DMS53 treated with DMSO at 0.1 percent for 48 hours (cell line): ENCODE measurements at regions not wholly inside any gene's neighbourhood (a gene's known extent, or its start where the extent isn't known, plus 50 kb on each side); places are given as distances from the start of the nearest gene placed in this dataset.

Experiments used
- DNase-seq: peaks from one replicate; lab custom pipeline; 2025; ENCODE audit not compliant: unreplicated experiment; lab: John Stamatoyannopoulos, UW

DNA sequence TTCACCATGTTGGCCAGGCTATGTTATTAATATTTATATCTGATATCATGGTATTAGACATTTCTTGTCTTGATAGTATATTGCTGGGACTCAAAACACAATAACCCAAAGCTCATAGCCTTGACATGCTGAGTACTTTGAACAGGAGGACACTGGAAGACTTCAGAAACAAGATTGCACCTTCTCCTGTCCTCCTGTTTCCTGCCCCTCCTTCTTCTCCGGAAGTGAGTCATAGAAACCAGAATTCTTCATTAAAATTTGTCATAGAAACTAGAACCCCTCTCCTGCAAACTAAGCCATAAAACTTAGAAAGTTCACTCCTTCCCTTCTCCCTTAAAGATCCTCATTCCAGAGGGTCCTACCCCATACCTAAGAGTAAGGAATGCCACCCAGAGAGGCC, 400.2 kb downstream of the SLITRK5 start:
- no peak for DNase-seq

DNA sequence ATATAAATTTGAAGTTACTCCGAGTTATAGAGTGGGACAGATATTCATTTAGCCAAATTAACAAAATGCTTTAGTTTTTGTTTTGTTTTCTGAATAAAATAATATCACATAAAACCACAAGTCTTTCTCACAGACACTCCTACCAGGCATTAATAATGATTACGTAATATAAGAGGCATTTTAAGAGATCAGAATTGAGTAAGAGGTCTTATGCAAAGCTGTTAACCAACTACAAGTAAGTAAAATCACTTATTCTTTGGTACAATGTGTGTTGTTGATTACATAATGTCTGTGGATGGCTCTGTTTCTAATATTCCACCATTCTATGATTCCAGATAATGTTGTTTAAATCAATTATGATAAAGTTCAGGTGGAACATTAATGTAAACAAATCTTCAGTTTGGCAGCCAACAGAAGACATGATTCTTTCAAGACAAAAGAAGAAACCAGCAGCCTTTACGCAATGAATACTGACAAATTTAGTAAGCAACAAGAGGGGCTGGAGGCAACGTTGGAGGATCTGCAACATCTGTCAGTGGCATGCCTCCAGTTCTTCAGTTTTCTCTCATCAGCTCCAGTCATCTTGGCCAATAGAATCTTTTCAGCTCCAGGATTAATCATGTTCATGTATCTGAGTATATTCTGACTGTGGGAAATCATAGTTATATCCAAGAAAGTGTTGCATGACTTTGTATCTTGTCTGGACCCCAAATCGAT, 403.8 kb downstream of the SLITRK5 start:
- DNase-seq = no peak

DNA sequence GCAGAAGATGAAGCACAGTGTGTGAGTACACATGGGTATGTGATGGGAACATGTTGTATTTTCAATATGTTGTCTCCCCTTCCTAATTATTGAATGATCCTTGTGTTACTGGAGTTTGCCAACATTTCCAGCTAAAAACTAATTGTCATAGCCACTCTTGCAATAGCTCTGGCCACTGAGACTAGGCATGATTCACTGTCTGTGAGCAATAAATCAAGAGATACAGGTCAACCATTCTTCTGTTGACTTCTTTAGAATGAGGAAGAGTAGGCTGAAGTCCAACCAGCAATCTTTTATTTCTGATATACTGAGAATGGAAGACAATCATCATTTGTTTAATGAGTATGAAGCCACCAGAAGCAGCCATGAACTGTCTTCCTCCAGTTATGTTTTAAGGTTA, 413.9 kb downstream of the SLITRK5 start:
- no peak for DNase-seq

DNA sequence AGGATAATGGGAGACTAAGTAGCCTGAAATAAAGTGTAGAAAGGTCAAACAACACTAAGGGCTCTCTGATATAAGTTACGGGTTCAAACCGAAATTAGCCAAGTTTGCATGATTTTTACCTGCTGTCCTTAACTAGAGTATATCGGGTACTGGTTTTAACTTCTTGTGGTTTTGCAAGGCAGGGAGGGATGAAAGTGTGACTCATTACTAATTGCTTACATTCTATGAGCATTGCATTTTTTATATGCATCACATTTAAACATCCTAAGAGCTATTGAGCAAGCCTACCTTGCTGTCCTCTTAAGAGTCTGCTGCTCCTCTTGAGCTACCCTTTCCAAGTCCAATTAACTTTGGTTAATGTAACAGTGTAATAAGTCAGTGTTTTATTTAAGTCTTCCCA, 415.4 kb downstream of the SLITRK5 start:
- DNase-seq = no peak

DNA sequence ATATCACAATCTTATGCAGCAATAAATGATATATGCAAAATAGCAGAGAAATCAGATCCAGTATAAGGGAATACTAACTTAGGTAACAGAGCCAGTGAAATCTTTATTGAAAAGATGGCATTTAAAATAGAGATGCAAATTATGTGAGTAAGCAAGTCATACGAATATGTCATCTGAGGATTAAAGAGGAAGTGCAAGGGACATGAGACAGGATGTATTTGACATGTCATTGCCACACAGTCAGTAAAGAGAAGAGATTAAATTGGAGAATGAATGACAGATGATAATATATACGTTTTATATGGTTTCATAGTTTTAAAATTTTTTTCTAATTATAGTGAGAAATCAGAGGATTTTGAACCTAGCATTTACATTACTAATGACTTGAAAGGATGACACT, 426.4 kb downstream of the SLITRK5 start:
- no peak for DNase-seq

DNA sequence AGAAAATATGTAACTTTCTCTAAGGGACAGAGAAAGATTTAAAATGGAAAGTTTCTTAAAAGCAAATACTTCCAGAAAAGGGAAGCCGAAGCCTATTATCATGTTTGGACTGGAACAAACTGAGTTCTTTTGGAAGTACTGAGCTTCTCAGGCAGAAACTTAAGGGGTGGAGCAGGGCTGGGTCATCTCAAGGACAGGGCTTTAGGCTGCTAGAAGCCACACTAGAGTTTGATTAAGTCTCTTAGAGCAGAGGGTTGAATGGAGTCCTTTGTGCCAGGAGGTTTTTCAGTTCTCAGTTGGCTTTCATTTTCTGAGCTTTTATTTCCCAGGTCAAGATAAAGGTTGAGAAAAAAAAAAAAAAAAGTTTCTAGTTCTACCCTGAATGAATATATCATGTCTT, 432.7 kb downstream of the SLITRK5 start:
- no peak for DNase-seq

DNA sequence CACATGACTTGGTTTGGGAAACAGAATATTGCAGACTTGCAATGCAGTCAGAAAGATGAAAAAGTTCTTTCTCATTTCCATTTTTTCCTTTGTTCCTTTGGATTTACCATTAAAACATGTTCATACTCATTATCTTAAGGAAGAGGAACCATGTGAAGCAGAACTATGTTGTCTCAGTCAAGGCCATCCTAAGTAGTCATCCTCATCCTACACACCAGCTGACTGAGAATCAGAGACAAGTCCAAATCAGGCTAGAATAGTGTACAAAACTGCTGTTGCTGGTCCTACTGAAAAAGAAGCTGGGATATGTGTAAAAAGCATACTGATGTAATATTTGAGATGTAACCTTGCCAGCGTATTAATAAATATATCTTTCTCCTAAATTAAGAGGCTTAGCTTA, 433.4 kb downstream of the SLITRK5 start:
- DNase-seq = no peak

DNA sequence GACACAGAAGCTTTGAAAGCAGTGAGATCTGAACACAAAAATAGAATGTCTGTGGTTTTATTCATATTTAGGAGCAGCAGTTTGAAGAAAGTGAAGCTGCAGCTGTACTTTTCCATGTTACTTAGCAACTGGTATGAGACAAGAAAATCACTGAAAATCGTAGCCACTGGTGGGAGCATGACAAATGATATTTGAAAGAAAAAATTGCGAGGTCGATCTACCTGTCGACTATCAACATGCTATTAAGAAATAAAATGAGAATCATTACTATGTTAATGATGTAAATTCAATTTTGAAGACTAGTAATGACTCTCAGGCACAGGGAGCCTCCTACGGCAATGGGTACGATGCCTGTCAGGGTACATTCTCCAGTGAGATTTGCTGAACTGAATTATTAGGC, 436.4 kb downstream of the SLITRK5 start:
- DNase-seq = no peak

DNA sequence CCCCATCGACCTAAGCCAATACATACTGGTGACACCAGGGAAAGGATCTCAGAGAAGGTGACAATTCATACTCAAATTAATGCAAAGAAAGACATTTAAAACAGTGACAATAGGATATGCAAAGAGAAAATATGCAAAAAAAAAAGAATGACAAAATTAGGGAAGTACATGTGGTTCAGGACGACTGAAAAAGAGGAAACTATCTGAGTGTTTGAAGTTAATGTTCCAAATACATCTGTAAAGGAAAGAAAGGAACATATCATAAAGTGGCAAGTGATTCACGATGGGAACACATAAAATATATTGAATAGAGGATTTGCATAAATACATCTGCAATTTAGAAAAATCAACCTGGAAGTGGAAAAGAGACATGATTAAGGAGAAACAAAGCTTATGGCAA, 441.4 kb downstream of the SLITRK5 start:
- DNase-seq = no peak

DNA sequence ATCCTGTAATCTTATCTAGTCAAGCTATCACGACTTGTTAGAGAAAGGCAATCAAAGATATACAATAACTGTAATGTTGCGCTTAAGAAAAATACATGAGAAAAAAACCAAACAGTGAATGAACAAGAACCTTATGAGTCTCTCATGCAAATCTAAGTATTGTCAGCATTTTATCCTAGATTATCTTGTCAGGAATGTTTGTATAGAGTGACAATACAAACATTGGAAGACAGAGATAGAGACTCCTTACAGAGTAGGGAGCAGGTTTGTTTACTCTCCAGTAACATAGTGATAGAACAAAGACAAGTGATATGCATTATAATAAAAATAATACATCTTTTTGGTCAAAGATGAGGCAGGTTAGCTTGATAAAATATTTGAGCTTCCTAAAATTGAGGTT, 444.8 kb downstream of the SLITRK5 start:
- no peak for DNase-seq

DNA sequence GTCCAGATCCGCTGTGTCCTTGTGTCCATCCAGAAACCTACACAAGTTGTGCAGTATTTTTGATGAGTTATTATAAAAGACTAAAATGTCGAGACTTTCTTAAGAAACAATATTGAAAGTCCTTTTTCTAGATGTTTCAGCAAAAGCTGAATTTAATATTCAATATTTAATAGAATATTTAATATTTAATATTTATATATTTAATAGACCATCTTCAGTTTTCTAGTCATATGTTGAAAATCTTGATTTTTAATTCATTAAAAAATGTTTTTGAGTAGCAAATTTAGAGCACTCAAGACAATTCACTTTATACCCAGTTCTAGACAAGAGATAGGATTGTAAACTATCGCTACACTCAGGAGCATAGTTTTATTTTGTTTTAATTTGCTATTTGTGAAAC, 447.8 kb downstream of the SLITRK5 start:
- no peak for DNase-seq

DNA sequence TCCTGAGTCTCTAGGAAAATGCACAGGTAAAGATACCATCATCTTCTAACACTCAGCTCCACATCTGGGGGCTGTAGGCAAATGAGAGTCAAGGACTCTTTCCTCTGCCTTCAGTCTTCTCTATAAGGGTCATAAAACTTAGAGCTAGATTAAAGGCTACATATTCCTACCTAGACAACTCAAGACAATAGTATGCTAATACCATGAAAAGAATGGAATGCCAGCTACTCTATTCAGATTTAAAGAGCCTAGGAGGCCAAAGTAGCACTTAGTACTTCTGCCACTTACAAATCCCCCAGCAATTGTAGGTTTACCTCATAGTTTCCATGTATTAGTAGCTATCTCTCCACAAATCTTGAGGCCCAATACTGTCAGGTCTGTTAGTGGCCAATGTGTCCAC, 453.0 kb downstream of the SLITRK5 start:
- no peak for DNase-seq

DNA sequence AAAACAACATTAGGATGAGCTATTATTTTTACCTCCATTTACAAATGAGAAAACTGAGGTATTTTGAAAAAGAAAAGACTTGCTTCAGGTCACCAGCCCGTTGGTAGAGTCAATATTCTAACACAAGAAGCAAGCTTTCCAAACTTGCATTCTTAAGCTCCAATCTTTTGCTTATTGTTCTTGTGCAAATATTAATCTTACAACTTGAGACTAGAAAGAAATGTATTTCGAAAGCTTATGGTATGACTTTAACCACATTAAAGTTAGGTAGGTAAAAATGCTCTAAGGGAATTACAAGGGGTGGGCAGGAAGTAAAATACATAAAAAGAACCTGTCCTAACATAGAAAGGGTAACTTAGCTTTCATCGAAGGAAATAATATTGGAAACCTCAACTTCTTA, 453.9 kb downstream of the SLITRK5 start:
- no peak for DNase-seq

DNA sequence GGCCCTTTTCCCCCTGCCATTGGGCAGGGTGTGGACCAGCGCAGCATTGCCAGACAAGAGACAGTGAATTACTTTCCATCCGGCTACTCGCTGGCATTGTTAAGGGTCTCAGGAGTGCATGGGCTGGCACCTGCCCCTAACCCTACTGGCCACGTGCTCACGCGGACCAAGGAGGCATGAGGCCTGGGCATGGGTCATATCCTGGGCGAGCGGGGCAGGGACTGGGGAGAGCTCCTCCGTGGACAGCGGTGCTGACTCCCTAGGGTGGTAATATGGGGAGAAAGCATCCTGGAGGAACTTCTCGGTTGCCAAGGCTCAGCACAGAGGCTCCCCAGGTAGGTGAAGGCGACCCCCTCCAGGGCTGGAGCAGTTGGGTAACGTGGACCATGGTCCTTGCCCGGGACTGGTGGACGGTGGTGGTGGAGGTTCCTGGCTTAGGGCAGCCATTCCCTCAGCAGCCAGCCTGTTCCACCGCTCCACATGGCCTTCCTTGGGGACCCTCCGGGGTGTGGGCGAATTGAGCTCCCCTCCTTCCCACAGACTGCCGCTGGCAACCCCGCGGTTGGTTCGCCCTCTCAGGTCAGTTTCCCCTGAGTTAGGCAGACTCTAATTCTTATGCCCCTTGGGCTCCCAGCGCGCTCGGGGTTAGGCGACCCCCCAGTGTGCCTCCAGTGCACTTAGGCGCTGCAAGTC, 465.1 kb downstream of the SLITRK5 start:
- DNase-seq = no peak

DNA sequence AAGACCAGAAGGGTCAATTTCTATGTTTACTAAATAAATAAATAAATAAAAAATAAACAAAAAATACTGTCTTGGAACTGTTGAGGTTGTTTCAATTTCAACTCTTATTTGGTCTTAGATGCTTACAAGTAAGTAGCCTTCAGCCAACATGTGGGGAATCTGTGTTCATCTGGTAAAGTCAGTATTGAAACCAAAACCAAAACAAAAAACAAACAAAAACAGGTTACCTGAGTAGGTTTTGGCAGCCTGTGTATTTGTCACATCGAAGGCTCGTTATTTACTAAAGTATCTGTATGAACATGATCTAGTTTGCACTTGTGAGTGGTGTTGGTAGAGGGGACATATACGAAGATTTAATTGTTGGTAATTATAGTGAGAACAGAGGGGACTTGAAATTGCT, 471.5 kb downstream of the SLITRK5 start:
- DNase-seq = peak; percentile 1

DNA sequence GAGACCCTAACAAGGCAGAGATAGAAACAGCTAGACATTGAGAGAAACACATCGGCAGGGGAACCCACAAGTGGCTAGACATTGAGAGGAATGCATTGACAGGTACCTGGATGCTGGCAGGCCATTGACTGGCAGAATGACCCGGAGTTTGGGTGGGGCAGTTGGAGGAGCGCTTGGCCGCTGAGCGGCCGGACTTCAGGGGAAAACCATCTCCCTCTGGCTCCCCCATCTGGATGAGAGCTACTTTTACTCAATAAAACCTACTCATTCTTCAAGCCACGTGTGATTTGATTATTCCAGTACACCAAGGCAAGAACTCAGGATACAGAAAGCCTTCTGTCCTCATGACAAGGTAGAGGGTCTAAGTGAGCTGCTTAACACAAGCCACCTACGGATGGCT, 473.4 kb downstream of the SLITRK5 start:
- DNase-seq = no peak

DNA sequence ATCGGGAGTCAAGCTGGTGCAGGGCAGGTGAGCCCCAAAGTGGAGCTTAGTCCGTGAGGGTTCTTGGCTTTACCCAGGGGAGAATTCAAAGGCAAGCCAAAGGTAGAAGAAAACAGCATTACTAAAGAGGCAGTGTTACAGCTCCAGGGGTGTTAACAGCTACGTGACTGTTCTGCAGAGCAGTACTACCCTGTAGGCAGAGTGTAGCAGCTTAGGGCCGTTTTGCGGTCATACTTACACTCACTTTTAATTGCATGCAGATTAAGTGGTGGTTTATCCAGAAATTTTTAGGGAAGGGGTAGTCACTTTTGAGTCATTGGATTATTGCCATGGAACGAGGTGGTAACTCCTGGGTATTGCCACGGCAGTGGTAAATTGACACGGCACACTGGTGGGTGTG, 482.2 kb downstream of the SLITRK5 start:
- no peak for DNase-seq

DNA sequence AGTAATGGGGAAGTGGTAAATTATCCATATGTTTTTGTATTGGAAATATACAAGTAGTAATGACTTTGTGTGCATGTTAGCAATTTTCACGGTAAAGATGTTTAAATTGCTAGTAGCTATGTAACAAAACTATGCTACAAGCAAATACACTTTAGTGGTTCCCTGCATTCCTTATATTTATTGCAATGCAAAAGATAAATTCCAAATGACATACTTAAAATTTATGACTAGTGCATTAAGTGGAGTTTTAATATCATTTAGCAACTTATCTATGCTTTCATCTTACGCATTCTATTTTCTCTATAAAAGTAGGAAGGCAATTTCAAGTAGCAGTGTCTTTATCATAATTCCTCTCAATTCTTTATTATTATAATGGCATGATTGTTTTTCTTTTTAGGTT, 482.8 kb downstream of the SLITRK5 start:
- no peak for DNase-seq

DNA sequence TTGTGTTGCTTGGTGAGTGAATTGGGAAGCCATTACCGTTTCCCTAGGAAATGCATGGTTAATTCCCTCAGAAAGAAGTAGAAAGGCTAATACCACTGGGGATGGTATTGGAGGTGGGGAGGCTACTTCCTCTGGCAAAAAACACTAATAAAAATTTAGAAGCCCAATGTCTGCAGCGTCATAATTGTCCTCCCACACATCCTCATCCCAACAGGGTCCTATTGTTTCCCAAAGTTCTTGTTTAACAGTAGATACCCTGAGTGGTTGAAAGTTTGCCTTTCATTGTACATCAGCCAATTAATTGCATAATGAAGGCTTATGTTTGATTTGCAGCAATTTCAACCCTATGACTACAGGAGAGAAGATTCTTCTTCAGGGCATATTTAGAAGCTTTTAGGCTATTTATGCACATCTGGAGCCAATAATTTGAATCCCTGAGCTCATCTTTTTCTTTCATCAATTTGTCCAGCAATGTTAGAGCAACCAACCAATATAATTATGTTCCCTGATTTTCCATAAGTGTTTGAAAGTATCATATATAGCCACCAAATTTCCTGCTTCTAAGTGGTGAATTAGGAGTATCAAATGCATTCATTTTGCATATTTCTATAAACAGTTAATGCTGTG, 491.0 kb downstream of the SLITRK5 start:
- DNase-seq = no peak

DNA sequence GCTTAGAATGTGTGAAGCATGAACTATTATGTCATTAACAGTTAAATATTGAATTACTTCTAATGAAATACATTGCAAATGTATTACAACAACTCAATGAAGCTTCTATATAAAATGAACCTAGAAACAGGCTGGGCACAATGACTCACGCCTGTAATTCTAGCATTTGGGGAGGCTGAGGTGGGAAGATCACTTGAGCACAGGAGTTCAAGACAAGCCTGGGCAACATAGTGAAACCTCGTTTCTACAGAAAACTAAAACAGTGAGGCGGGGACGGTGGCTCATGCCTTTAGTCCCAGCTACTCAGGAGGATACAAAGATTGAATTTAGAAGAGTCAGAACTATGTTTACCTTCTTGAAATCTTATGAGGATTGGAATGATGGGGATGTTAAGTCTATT, 505.1 kb downstream of the SLITRK5 start:
- no peak for DNase-seq

DNA sequence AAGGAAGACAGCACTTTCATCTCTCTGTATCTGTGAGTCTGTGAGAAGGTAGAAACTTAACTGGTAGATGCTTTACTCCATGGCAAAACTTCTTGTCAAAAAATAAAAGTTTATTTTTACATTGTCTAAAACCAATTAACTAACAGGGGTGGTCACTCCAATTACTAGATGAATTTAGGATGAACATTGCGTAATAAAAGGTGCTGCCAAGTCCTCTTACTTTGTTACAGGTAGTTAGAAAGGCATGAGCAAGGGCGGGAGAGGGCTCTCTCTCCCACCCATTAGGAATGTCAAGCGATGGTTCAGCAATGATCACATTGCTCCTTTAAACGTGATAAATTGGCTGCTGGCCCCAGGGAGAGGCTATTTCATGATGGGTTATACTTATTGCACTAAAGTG, 512.3 kb downstream of the SLITRK5 start:
- DNase-seq = no peak

DNA sequence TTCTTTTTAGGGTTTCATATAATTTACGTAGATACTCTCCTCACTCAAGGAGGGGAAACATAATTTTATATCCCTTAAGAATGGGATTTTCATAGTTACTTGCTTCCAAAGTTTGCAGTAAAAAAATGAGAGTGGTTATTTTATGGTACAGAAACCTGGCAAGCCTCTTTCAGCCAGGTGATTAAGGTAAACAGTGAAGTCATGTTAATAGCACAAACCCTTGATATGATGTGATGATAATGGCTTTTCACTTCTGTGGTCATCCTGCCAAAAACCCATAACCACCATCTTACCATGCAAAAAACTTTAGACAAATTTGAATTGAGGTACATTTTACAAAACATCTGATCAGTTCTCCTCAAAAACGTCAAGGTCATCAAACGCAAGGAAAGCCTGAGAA, 517.8 kb downstream of the SLITRK5 start:
- no peak for DNase-seq

DNA sequence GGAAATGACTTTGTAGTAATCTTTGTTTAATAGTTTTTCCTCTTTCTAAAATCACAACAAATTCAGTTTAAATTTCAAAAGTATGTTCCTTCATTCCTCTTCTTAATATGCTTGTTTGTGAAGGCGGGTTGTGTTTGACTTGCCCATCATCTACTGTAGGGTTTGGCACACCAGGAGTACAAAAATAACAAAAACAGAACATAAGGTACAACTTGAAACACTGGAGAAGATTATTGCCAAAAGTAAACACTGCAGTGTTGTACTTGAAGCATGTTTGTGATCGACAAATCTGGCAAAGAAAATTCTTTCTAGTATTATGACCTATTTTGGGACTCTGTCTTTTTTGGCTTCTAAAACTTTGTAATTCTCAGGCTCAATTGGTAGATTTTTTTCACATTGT, 518.6 kb downstream of the SLITRK5 start:
- no peak for DNase-seq
